ENCODE measurements at regions not wholly inside any gene's neighbourhood (a gene's known extent, or its start where the extent isn't known, plus 50 kb on each side); places are given as distances from the start of the nearest gene placed in this dataset.
"Not testable (repeated sequence)": the region's sequence is repeated elsewhere in the genome, so short reads cannot be mapped to it uniquely, and the experiment has no call there.

- DNase-seq (ENCODE audit: low read depth in 4 of 4, low spot score in 1 of 4): no peak
Observed at GRCh38 chr9:105098370-105098769, 146.1 kb upstream of the SLC44A1 start.

GRCh38 chr9:105103776-105104175 lies 140.7 kb upstream of the SLC44A1 start:
- no peak for DNase-seq (ENCODE audit: low read depth in 4 of 4, low spot score in 1 of 4)

GRCh38 chr9:105114318-105114717 lies 130.1 kb upstream of the SLC44A1 start:
- DNase-seq (ENCODE audit: low read depth in 4 of 4, low spot score in 1 of 4): no peak

GRCh38 chr9:105114964-105115728 lies 129.3 kb upstream of the SLC44A1 start:
- no peak for DNase-seq (ENCODE audit: low read depth in 4 of 4, low spot score in 1 of 4)

GRCh38 chr9:105116052-105116868 lies 128.2 kb upstream of the SLC44A1 start:
- no peak for DNase-seq (ENCODE audit: low read depth in 4 of 4, low spot score in 1 of 4)

GRCh38 chr9:105117234-105117633 lies 127.2 kb upstream of the SLC44A1 start:
- no peak for DNase-seq (ENCODE audit: low read depth in 4 of 4, low spot score in 1 of 4)

GRCh38 chr9:105118636-105119035 lies 125.8 kb upstream of the SLC44A1 start:
- no peak for DNase-seq (ENCODE audit: low read depth in 4 of 4, low spot score in 1 of 4)

GRCh38 chr9:105119156-105119555 lies 125.3 kb upstream of the SLC44A1 start:
- DNase-seq (ENCODE audit: low read depth in 4 of 4, low spot score in 1 of 4): no peak

GRCh38 chr9:105121861-105122430 lies 122.5 kb upstream of the SLC44A1 start:
- DNase-seq (ENCODE audit: low read depth in 4 of 4, low spot score in 1 of 4): no peak

- DNase-seq (ENCODE audit: low read depth in 4 of 4, low spot score in 1 of 4): not testable (repeated sequence)
Observed at GRCh38 chr9:105124598-105124997, 119.9 kb upstream of the SLC44A1 start.

- DNase-seq (ENCODE audit: low read depth in 4 of 4, low spot score in 1 of 4): no peak
Observed at GRCh38 chr9:105126226-105126625, 118.2 kb upstream of the SLC44A1 start.

- DNase-seq (ENCODE audit: low read depth in 4 of 4, low spot score in 1 of 4): no peak
Observed at GRCh38 chr9:105127863-105128220, 116.6 kb upstream of the SLC44A1 start.

- DNase-seq (ENCODE audit: low read depth in 4 of 4, low spot score in 1 of 4): no peak
Observed at GRCh38 chr9:105128908-105129600, 115.4 kb upstream of the SLC44A1 start.

- DNase-seq (ENCODE audit: low read depth in 4 of 4, low spot score in 1 of 4): no peak
Observed at GRCh38 chr9:105129731-105130130, 114.7 kb upstream of the SLC44A1 start.

- DNase-seq (ENCODE audit: low read depth in 4 of 4, low spot score in 1 of 4): no peak
Observed at GRCh38 chr9:105131981-105132380, 112.5 kb upstream of the SLC44A1 start.

- DNase-seq (ENCODE audit: low read depth in 4 of 4, low spot score in 1 of 4): no peak
Observed at GRCh38 chr9:105132606-105133005, 111.8 kb upstream of the SLC44A1 start.

- DNase-seq (ENCODE audit: low read depth in 4 of 4, low spot score in 1 of 4): no peak
Observed at GRCh38 chr9:105138306-105138801, 106.1 kb upstream of the SLC44A1 start.

GRCh38 chr9:105141146-105141975 lies 103.1 kb upstream of the SLC44A1 start:
- no peak for DNase-seq (ENCODE audit: low read depth in 4 of 4, low spot score in 1 of 4)

- no peak for DNase-seq (ENCODE audit: low read depth in 4 of 4, low spot score in 1 of 4)
Observed at GRCh38 chr9:105141976-105142250, 102.5 kb upstream of the SLC44A1 start.

- no peak for DNase-seq (ENCODE audit: low read depth in 4 of 4, low spot score in 1 of 4)
Observed at GRCh38 chr9:105142406-105143135, 101.9 kb upstream of the SLC44A1 start.
